ENCODE measurements at regions not wholly inside any gene's neighbourhood (a gene's known extent, or its start where the extent isn't known, plus 50 kb on each side); places are given as distances from the start of the nearest gene placed in this dataset.

DNA sequence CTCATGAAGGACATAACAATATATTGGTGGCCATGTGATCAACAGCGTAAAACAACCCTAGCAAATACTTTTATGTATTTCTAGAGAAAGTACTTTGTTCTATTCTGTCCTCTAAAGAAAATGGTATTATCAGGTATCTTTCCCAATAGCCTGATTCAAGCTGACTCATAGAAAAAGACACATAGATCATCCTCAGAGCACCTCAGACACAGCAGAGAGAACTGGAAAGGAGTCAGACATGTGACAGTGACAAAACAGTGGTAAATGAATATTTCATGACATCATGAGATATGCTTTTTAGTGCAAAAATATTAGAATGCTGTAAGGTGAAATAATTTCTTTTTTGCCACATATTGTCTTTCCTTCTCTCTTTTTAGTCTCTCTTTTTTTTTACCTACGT is 1355.0 kb upstream of the MAP3K7 start:
- TF ChIP-seq, protein P1, sequence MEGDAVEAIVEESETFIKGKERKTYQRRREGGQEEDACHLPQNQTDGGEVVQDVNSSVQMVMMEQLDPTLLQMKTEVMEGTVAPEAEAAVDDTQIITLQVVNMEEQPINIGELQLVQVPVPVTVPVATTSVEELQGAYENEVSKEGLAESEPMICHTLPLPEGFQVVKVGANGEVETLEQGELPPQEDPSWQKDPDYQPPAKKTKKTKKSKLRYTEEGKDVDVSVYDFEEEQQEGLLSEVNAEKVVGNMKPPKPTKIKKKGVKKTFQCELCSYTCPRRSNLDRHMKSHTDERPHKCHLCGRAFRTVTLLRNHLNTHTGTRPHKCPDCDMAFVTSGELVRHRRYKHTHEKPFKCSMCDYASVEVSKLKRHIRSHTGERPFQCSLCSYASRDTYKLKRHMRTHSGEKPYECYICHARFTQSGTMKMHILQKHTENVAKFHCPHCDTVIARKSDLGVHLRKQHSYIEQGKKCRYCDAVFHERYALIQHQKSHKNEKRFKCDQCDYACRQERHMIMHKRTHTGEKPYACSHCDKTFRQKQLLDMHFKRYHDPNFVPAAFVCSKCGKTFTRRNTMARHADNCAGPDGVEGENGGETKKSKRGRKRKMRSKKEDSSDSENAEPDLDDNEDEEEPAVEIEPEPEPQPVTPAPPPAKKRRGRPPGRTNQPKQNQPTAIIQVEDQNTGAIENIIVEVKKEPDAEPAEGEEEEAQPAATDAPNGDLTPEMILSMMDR (optimal IDR thresholded peaks at IDR 0.05 in 1 of 3, IDR thresholded peaks at IDR 0.05 in 1 of 3, conservative IDR thresholded peaks at IDR 0.05 in 1 of 3; ENCODE audit: extremely low read depth in 1 of 3, insufficient read depth in 2 of 3, low read length in 3 of 3): no peak
- no peak for TF ChIP-seq EZH2 (IDR thresholded peaks at IDR 0.05; ENCODE audit: low read length)

All from keratinocyte (primary cell).